SU-DHL-6 (cell line): ENCODE measurements at regions not wholly inside any gene's neighbourhood (a gene's known extent, or its start where the extent isn't known, plus 50 kb on each side); places are given as distances from the start of the nearest gene placed in this dataset.

Experiments
- H2AFZ ChIP-seq: fragments of 200-600 bp; sonication (generic); 2 replicates; pipeline ENCODE4 v1.6.1; 2014; ENCODE audit warnings: low read depth, mild to moderate bottlenecking, moderate library complexity, mixed read lengths, antibody characterized with exemption, low read length; ENCODE audit not compliant: severe bottlenecking
- H3F3A ChIP-seq: fragments of 200-600 bp; shearing (Covaris generic); 2 replicates; pipeline ENCODE4 v1.6.0; 2016; ENCODE audit warnings: antibody characterized with exemption, mild to moderate bottlenecking; ENCODE audit not compliant: insufficient read depth
- H3K27ac ChIP-seq: fragments of 200-600 bp; sonication (generic); 2 replicates; pipeline ENCODE4 v1.5.1; 2016; ENCODE audit warnings: low read depth, mild to moderate bottlenecking, low read length, moderate library complexity, mixed read lengths
- H3K27me3 ChIP-seq: fragments of 200-600 bp; sonication (generic), shearing (Covaris generic); 2 replicates; pipeline ENCODE4 v1.6.0; 2014; ENCODE audit warnings: mild to moderate bottlenecking, low read length
- H3K36me3 ChIP-seq: fragments of 200-600 bp; sonication (generic); 2 replicates; pipeline ENCODE4 v1.6.1; 2014; ENCODE audit warnings: mild to moderate bottlenecking, low read length, mixed read lengths
- H3K4me2 ChIP-seq: fragments of 300-600, 200-600 bp; shearing (Covaris generic), sonication (generic); 2 replicates; pipeline ENCODE4 v1.6.0; 2014; ENCODE audit warnings: low read length, low read depth, mild to moderate bottlenecking; ENCODE audit not compliant: poor library complexity, severe bottlenecking
- H3K4me3 ChIP-seq: fragments of 200-600 bp; sonication (generic); 2 replicates; pipeline ENCODE4 v1.5.1; 2014; ENCODE audit warnings: antibody characterized with exemption, low read length, mild to moderate bottlenecking, mixed read lengths; ENCODE audit not compliant: insufficient read depth, poor library complexity, severe bottlenecking
- H3K79me2 ChIP-seq: fragments of 200-600 bp; sonication (generic); 2 replicates; pipeline ENCODE4 v1.6.1; 2014; ENCODE audit warnings: mild to moderate bottlenecking, low read length, moderate library complexity; ENCODE audit not compliant: insufficient read depth
- H3K9ac ChIP-seq: fragments of 200-600 bp; sonication (generic); 2 replicates; pipeline ENCODE4 v1.7.0; 2014; ENCODE audit warnings: mild to moderate bottlenecking, low read length
- H3K9me2 ChIP-seq: fragments of 200-600 bp; sonication (generic); replicated peaks from 2 replicates; pipeline ENCODE4 v1.6.1; 2014; ENCODE audit warnings: low read length; ENCODE audit not compliant: insufficient read depth
- H3K9me3 ChIP-seq: fragments of 200-600 bp; sonication (generic); 2 replicates; pipeline ENCODE4 v1.6.1; 2014; ENCODE audit warnings: low read length, mixed read lengths; ENCODE audit not compliant: insufficient read depth
- H4K20me1 ChIP-seq: fragments of 200-600 bp; sonication (generic); 2 replicates; pipeline ENCODE4 v1.6.1; 2014; ENCODE audit warnings: low read depth, mild to moderate bottlenecking, antibody characterized with exemption, low read length, moderate library complexity, mixed read lengths
- EZH2phosphoT487 ChIP-seq: fragments of 200-600 bp; sonication (generic), shearing (Covaris generic); conservative IDR thresholded peaks from 2 replicates; pipeline ENCODE4 v1.6.1; 2018; ENCODE audit warnings: mild to moderate bottlenecking, antibody characterized with exemption, low read length, moderate library complexity, mixed read lengths
- TF ChIP-seq, protein P1 (sequence below): fragments of 200-600 bp; sonication (generic); IDR thresholded peaks from one replicate; pipeline ENCODE4 v1.5.1; 2017; ENCODE audit warnings: antibody characterized with exemption, mild to moderate bottlenecking, low read length, moderate library complexity; ENCODE audit not compliant: insufficient read depth, poor library complexity, severe bottlenecking

- Histone ChIP-seq H3K4me3 (no peak overlapping the region), H4K20me1 (no peaks in the 10 kb centered on the region), H3K9ac (no peak overlapping the region), H3K27ac (no peak overlapping the region), H3K27me3 (no peaks in the 10 kb centered on the region), H2AFZ (no peak overlapping the region), H3K9me2 (no peaks in the 10 kb centered on the region), H3K4me2 (no peak overlapping the region), H3F3A (no peaks in the 10 kb centered on the region), H3K36me3 (no peaks in the 10 kb centered on the region), H3K79me2 (no peaks in the 10 kb centered on the region), H3K9me3 (no peaks in the 10 kb centered on the region)
- TF ChIP-seq, protein P1, sequence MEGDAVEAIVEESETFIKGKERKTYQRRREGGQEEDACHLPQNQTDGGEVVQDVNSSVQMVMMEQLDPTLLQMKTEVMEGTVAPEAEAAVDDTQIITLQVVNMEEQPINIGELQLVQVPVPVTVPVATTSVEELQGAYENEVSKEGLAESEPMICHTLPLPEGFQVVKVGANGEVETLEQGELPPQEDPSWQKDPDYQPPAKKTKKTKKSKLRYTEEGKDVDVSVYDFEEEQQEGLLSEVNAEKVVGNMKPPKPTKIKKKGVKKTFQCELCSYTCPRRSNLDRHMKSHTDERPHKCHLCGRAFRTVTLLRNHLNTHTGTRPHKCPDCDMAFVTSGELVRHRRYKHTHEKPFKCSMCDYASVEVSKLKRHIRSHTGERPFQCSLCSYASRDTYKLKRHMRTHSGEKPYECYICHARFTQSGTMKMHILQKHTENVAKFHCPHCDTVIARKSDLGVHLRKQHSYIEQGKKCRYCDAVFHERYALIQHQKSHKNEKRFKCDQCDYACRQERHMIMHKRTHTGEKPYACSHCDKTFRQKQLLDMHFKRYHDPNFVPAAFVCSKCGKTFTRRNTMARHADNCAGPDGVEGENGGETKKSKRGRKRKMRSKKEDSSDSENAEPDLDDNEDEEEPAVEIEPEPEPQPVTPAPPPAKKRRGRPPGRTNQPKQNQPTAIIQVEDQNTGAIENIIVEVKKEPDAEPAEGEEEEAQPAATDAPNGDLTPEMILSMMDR, result no peak
- TF ChIP-seq EZH2phosphoT487, result no peak
These were observed 241.4 kb upstream of the CXCR4 start for GRCh38 chr2:136359121-136359965.

DNA sequence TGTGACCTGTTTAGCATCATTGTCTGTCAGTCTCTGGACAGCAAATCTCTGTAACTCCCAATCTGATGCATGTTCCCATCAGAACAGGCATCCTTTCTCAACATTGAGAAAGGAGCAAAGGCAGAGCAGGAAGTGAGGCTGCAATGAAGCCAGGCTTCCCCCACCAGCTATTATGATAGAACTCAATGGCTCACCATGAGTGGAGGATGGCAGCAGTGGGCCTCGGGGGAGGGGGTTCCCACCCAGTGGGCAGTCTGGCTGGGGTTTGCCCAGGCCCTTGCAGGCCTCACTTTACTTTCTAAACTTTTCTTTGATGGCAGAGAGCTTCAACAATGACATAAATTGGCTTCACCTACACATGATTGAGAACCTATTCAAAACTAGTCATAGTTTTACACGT, 240.6 kb upstream of the CXCR4 start:
- Histone ChIP-seq H3K9me3 (no peaks in the 10 kb centered on the region), H3K9ac (no peak overlapping the region), H3K27ac (no peak overlapping the region), H3K79me2 (no peaks in the 10 kb centered on the region), H3K36me3 (no peaks in the 10 kb centered on the region), H3K9me2 (no peaks in the 10 kb centered on the region), H3F3A (no peaks in the 10 kb centered on the region), H2AFZ (no peak overlapping the region), H3K4me3 (no peak overlapping the region), H3K4me2 (no peak overlapping the region), H3K27me3 (no peaks in the 10 kb centered on the region), H4K20me1 (no peaks in the 10 kb centered on the region)
- no peak for TF ChIP-seq EZH2phosphoT487
- TF ChIP-seq, protein P1, result no peak

DNA sequence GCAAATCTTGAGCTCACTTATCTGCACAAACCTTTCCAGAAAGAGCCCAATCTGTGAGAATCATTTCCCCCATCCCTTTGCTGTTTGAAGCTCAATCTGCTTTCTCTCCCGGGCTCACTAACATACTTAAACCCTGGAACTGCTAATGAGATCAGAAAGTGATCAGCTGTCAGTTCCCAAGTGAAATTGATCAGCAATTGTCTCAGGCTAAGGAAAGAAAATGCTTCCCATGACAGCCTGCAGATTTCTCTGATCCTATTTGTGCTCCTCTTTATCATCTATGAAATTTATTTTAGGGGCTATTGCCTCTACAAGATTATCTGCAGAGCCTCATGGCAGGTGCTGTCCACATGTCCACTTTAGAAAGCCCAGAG, 239.0 kb upstream of the CXCR4 start:
- no peaks in the 10 kb centered on the region for H3K9me3 ChIP-seq
- no peaks in the 10 kb centered on the region for H3K9me2 ChIP-seq
- H3K9ac ChIP-seq, result no peak overlapping the region
- no peaks in the 10 kb centered on the region for H3K79me2 ChIP-seq
- H3K36me3 ChIP-seq, result no peaks in the 10 kb centered on the region
- H2AFZ ChIP-seq, result no peak overlapping the region
- H3F3A ChIP-seq, result no peaks in the 10 kb centered on the region
- H3K27me3 ChIP-seq, result no peaks in the 10 kb centered on the region
- no peak overlapping the region for H3K4me2 ChIP-seq
- TF ChIP-seq EZH2phosphoT487, result no peak
- TF ChIP-seq, protein P1, result no peak
- H3K27ac ChIP-seq, result no peak overlapping the region
- H4K20me1 ChIP-seq, result no peaks in the 10 kb centered on the region
- no peak overlapping the region for H3K4me3 ChIP-seq
